GM23338 (cell line): ENCODE measurements at regions not wholly inside any gene's neighbourhood (a gene's known extent, or its start where the extent isn't known, plus 50 kb on each side); places are given as distances from the start of the nearest gene placed in this dataset.

ENCODE experiments used
- ATAC-seq: fragments of 200-7000 bp; cut with Tn5 transposase; 3 replicates; pipeline ENCODE4 v1.9.1; 2020
- DNase-seq: peaks from one replicate; pipeline ENCODE4 v3.0.0-alpha.2; 2015; ENCODE audit warnings: low spot score
- H2AFZ ChIP-seq: fragments of 200-600 bp; sonication (generic); 2 replicates; pipeline ENCODE4 v1.8.0; 2016; ENCODE audit warnings: antibody characterized with exemption, mild to moderate bottlenecking, moderate library complexity
- H3F3A ChIP-seq: fragments of 200-600 bp; sonication (generic); replicated peaks from 2 replicates; pipeline ENCODE4 v1.8.0; 2017; ENCODE audit warnings: antibody characterized with exemption, mixed run types, low read depth
- H3K27ac ChIP-seq: fragments of 200-600 bp; sonication (generic); 2 replicates; pipeline ENCODE4 v1.6.1; 2016; ENCODE audit warnings: low read depth
- H3K27me3 ChIP-seq: fragments of 200-600 bp; sonication (generic); 2 replicates; pipeline ENCODE4 v1.8.0; 2016; ENCODE audit warnings: mild to moderate bottlenecking, mixed run types, moderate library complexity; ENCODE audit not compliant: insufficient read depth
- H3K36me3 ChIP-seq: fragments of 200-600 bp; sonication (generic); 2 replicates; pipeline ENCODE4 v1.8.0; 2016; ENCODE audit warnings: mild to moderate bottlenecking; ENCODE audit not compliant: insufficient read depth
- H3K4me1 ChIP-seq: fragments of 200-600 bp; sonication (generic); 2 replicates; pipeline ENCODE4 v1.8.0; 2016; ENCODE audit warnings: mild to moderate bottlenecking, moderate library complexity; ENCODE audit not compliant: insufficient read depth
- H3K4me2 ChIP-seq: fragments of 200-600 bp; sonication (generic); 2 replicates; pipeline ENCODE4 v1.7.1; 2017; ENCODE audit warnings: mixed run types
- H3K4me3 ChIP-seq: fragments of 200-600 bp; sonication (generic); 2 replicates; pipeline ENCODE4 v1.6.1; 2016; ENCODE audit warnings: mixed run types
- H3K79me2 ChIP-seq: fragments of 200-600 bp; sonication (generic); replicated peaks from 2 replicates; pipeline ENCODE4 v1.8.0; 2017; ENCODE audit warnings: mild to moderate bottlenecking; ENCODE audit not compliant: insufficient read depth
- H3K9me2 ChIP-seq: fragments of 200-600 bp; sonication (generic); 2 replicates; pipeline ENCODE4 v1.8.0; 2017; ENCODE audit not compliant: insufficient read depth
- H4K20me1 ChIP-seq: fragments of 200-600 bp; sonication (generic); replicated peaks from 2 replicates; pipeline ENCODE4 v1.8.0; 2017; ENCODE audit warnings: mild to moderate bottlenecking; ENCODE audit not compliant: insufficient read depth
- H3K27ac Mint-ChIP-seq: 2 replicates; pipeline ENCODE4 v1.8.0; 2020; ENCODE audit warnings: inconsistent platforms, mild to moderate bottlenecking, moderate library complexity, mixed read lengths
- H3K27me3 Mint-ChIP-seq: 3 replicates; pipeline ENCODE4 v1.8.0; 2022; ENCODE audit warnings: low read depth, mild to moderate bottlenecking, moderate library complexity, mixed read lengths, inconsistent platforms; ENCODE audit not compliant: insufficient read depth, poor library complexity
- H3K36me3 Mint-ChIP-seq: 3 replicates; pipeline ENCODE4 v1.8.0; 2021; ENCODE audit warnings: low read depth, mild to moderate bottlenecking, inconsistent platforms, moderate library complexity, mixed read lengths
- H3K4me1 Mint-ChIP-seq: 3 replicates; pipeline ENCODE4 v1.8.0; 2020; ENCODE audit warnings: mild to moderate bottlenecking, inconsistent platforms, mixed read lengths
- H3K4me3 Mint-ChIP-seq: 3 replicates; pipeline ENCODE4 v1.8.0; 2021; ENCODE audit warnings: moderate library complexity, mild to moderate bottlenecking, inconsistent platforms, mixed read lengths
- H3K9me3 Mint-ChIP-seq: 3 replicates; pipeline ENCODE4 v1.8.0; 2020; ENCODE audit warnings: moderate library complexity, mild to moderate bottlenecking, inconsistent platforms, mixed read lengths
- CREB1 ChIP-seq: fragments of 250-450 bp; sonication (Bioruptor Pico); IDR thresholded peaks from 2 replicates; pipeline ENCODE4 v1.5.0; 2020; ENCODE audit warnings: low read depth, mild to moderate bottlenecking, moderate library complexity
- CTCF ChIP-seq, 2 experiments: fragments of 200-600 bp in 1 of 2; sonication (generic) in 1 of 2; conservative IDR thresholded peaks; 2 replicates each; pipeline versions ENCODE4 v1.5.1 to v1.6.1; 2016 to 2017; ENCODE audit warnings: antibody characterized with exemption in 2 of 2, low read depth in 2 of 2, mild to moderate bottlenecking in 2 of 2, moderate library complexity in 1 of 2
- ETS1 ChIP-seq: IDR thresholded peaks from 2 replicates; pipeline ENCODE4 v1.6.1; 2016; ENCODE audit warnings: antibody characterized with exemption
- EZH2 ChIP-seq: fragments of 200-600 bp; sonication (generic); IDR thresholded peaks from one replicate; pipeline ENCODE4 v1.8.0; 2017; ENCODE audit warnings: antibody characterized with exemption, mild to moderate bottlenecking, low read depth; ENCODE audit not compliant: unreplicated experiment
- JUNB ChIP-seq: IDR thresholded peaks from one replicate; pipeline ENCODE4 v1.6.1; 2016; ENCODE audit warnings: antibody characterized with exemption; ENCODE audit not compliant: unreplicated experiment
- NANOG ChIP-seq: IDR thresholded peaks from 2 replicates; pipeline ENCODE4 v1.6.1; 2016; ENCODE audit warnings: antibody characterized with exemption, borderline replicate concordance
- REST ChIP-seq: IDR thresholded peaks from one replicate; pipeline ENCODE4 v1.6.1; 2018; ENCODE audit warnings: antibody characterized with exemption; ENCODE audit not compliant: unreplicated experiment
- STAT1 ChIP-seq: IDR thresholded peaks from one replicate; pipeline ENCODE4 v1.6.1; 2016; ENCODE audit warnings: antibody characterized with exemption; ENCODE audit not compliant: unreplicated experiment
- ZNF331 ChIP-seq: fragments of 250-450 bp; sonication (Bioruptor Pico); IDR thresholded peaks from 2 replicates; pipeline ENCODE4 v1.5.0; 2020; ENCODE audit warnings: low read depth, mild to moderate bottlenecking, moderate library complexity
- ZNF462 ChIP-seq: fragments of 250-450 bp; sonication (Bioruptor Pico); IDR thresholded peaks from 2 replicates; pipeline ENCODE4 v1.5.0; 2020; ENCODE audit warnings: mild to moderate bottlenecking, moderate library complexity

- H3K4me1 Mint-ChIP-seq = no peaks in the 10 kb centered on the region
- peaks cover 2% of the 10 kb centered on the region for H3K27me3 Mint-ChIP-seq
- no peaks in the 10 kb centered on the region for H3K36me3 ChIP-seq
- no peaks in the 10 kb centered on the region; the same call in 1 of the 2 replicates for H3K27me3 ChIP-seq
- H3K4me1 ChIP-seq = no peaks in the 10 kb centered on the region
- H3F3A ChIP-seq = no peaks in the 10 kb centered on the region
- no peak for TF ChIP-seq ZNF331
- H3K4me2 ChIP-seq = no peak overlapping the region
- H3K9me3 Mint-ChIP-seq = no peaks in the 10 kb centered on the region
- no peak overlapping the region for H3K27ac ChIP-seq
- no peaks in the 10 kb centered on the region for H4K20me1 ChIP-seq
- DNase-seq (no peak), ATAC-seq (no peak)
- H3K27ac Mint-ChIP-seq = no peak overlapping the region
- no peaks in the 10 kb centered on the region for H3K79me2 ChIP-seq
- no peaks in the 10 kb centered on the region for H3K36me3 Mint-ChIP-seq
- no peak overlapping the region for H3K4me3 ChIP-seq
- H3K4me3 Mint-ChIP-seq = no peak overlapping the region
- no peaks in the 10 kb centered on the region; the same call in 1 of the 2 replicates for H3K9me2 ChIP-seq
- no peak overlapping the region for H2AFZ ChIP-seq
Measured at GRCh38 chr16:64880994-64881393, 240.9 kb downstream of the CDH11 start.

GRCh38 chr16:64880006-64880405 lies 241.9 kb downstream of the CDH11 start:
- Histone ChIP-seq H3K4me3 (no peak overlapping the region), H3K4me1 (no peaks in the 10 kb centered on the region), H3K36me3 (no peaks in the 10 kb centered on the region), H3F3A (no peaks in the 10 kb centered on the region), H3K9me2 (no peaks in the 10 kb centered on the region; the same call in 1 of the 2 replicates), H3K79me2 (no peaks in the 10 kb centered on the region), H3K4me2 (no peak overlapping the region), H3K27me3 (no peaks in the 10 kb centered on the region; the same call in 1 of the 2 replicates), H4K20me1 (no peaks in the 10 kb centered on the region), H3K27ac (no peak overlapping the region), H2AFZ (no peak overlapping the region)
- ATAC-seq = no peak
- Mint-ChIP-seq H3K36me3 (no peaks in the 10 kb centered on the region), H3K4me1 (no peaks in the 10 kb centered on the region), H3K9me3 (no peaks in the 10 kb centered on the region), H3K27ac (no peak overlapping the region), H3K4me3 (no peak overlapping the region), H3K27me3 (peaks cover 2% of the 10 kb centered on the region)
- no peak for DNase-seq
- TF ChIP-seq ZNF462 (CRISPR knock-in tag) (no peak), REST (no peak), EZH2 (no peak), ETS1 (no peak), CREB1 (no peak), CTCF (conservative IDR thresholded peaks at IDR 0.05; ENCODE audit: low read depth in 2 of 2) (no peak), NANOG (no peak), JUNB (no peak), STAT1 (no peak)
